ENCODE measurements at regions not wholly inside any gene's neighbourhood (a gene's known extent, or its start where the extent isn't known, plus 50 kb on each side); places are given as distances from the start of the nearest gene placed in this dataset.

- no peak for TF ChIP-seq EP300 (IDR thresholded peaks at IDR 0.05; ENCODE audit: low read depth)
- TF ChIP-seq POLR2AphosphoS5 (IDR thresholded peaks at IDR 0.05): no peak
- no peak for TF ChIP-seq CTCF (IDR thresholded peaks at IDR 0.05)
- no peak for TF ChIP-seq POLR2A (IDR thresholded peaks at IDR 0.05)
These were observed 167.0 kb upstream of the ALG10B start for GRCh38 chr12:38149395-38150073.

Data from transverse colon (tissue), 4 donors.